Thyroid gland (tissue), 4 donors: ENCODE measurements at regions not wholly inside any gene's neighbourhood (a gene's known extent, or its start where the extent isn't known, plus 50 kb on each side); places are given as distances from the start of the nearest gene placed in this dataset.

Source experiments
- POLR2A ChIP-seq, 2 donors: fragments of 450-650 bp; IDR thresholded peaks; one replicate each; pipeline ENCODE4 v1.6.1; 2017; ENCODE audit warnings: antibody characterized with exemption in 2 of 2, mild to moderate bottlenecking in 2 of 2, moderate library complexity in 1 of 2
- TF ChIP-seq, protein P1 (sequence below), 6 experiments: fragments of 200-600 bp in 3 of 6; fragments of 450-650 bp in 3 of 6; sonication (generic) in 3 of 6; IDR thresholded peaks; one replicate each; pipeline ENCODE4 v1.5.1; 2016 to 2019; ENCODE audit warnings: antibody characterized with exemption in 6 of 6, mild to moderate bottlenecking in 2 of 6, inconsistent platforms in 1 of 6, moderate library complexity in 1 of 6

DNA sequence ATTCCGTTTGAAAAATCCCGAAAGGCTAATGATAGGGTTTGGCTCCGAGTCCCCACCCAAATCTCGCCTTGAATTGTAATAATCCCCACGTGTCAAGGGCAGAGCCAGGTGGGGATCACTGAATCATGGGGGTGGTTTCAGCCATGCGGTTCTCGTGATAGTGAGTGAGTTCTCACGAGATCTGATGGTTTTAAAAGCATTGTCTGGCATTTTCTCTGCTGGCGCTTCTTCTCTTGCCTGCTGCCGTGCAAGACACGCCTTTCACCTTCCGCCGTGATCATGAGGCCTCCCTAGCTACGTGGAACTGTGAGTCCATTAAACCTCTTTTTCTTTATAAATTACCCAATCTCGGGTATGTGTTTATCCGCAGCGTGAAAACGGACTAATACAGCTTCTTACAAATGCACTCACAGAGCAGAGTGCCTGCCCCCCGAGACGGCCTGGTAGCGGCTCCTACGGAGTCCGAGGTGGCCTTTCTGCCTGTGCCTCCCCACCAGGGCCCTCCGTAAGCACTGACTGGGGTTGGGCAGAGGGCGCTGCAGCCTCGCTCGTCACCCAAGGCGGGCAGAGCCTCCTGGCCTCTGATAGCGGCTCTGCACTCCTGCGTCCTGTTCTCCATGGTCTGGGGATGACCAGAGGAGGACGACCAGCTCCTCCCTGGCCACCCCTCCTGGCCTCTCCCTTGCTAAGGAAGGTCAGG is 131.7 kb downstream of the FOXL1 start:
- no peak for TF ChIP-seq POLR2A (IDR thresholded peaks at IDR 0.05)
- TF ChIP-seq, protein P1, sequence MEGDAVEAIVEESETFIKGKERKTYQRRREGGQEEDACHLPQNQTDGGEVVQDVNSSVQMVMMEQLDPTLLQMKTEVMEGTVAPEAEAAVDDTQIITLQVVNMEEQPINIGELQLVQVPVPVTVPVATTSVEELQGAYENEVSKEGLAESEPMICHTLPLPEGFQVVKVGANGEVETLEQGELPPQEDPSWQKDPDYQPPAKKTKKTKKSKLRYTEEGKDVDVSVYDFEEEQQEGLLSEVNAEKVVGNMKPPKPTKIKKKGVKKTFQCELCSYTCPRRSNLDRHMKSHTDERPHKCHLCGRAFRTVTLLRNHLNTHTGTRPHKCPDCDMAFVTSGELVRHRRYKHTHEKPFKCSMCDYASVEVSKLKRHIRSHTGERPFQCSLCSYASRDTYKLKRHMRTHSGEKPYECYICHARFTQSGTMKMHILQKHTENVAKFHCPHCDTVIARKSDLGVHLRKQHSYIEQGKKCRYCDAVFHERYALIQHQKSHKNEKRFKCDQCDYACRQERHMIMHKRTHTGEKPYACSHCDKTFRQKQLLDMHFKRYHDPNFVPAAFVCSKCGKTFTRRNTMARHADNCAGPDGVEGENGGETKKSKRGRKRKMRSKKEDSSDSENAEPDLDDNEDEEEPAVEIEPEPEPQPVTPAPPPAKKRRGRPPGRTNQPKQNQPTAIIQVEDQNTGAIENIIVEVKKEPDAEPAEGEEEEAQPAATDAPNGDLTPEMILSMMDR (IDR thresholded peaks at IDR 0.05): no peak
